AG09319 (cell line): ENCODE measurements at regions not wholly inside any gene's neighbourhood (a gene's known extent, or its start where the extent isn't known, plus 50 kb on each side); places are given as distances from the start of the nearest gene placed in this dataset.

Experiments used
- DNase-seq: peaks from one replicate; pipeline ENCODE4 v3.0.0-alpha.2; 2010; ENCODE audit warnings: low read depth; ENCODE audit errors: extremely low read depth
- CTCF ChIP-seq: IDR thresholded peaks from 2 replicates; pipeline ENCODE4 v1.5.1; 2011; ENCODE audit warnings: low read depth, mild to moderate bottlenecking, inconsistent platforms, low read length, moderate library complexity

- TF ChIP-seq CTCF = no peak
- no peak for DNase-seq
Measured at GRCh38 chr2:136363900-136364299, 246.0 kb upstream of the CXCR4 start.

GRCh38 chr2:136363470-136363869, 245.5 kb upstream of the CXCR4 start:
- DNase-seq = no peak
- no peak for TF ChIP-seq CTCF

- TF ChIP-seq CTCF = no peak
- no peak for DNase-seq
Measured at GRCh38 chr2:136362676-136363390, 244.9 kb upstream of the CXCR4 start.

GRCh38 chr2:136361521-136361920, 243.6 kb upstream of the CXCR4 start:
- no peak for TF ChIP-seq CTCF
- DNase-seq = no peak

- DNase-seq = no peak
- TF ChIP-seq CTCF = no peak
Measured at GRCh38 chr2:136360790-136361189, 242.8 kb upstream of the CXCR4 start.

- no peak for TF ChIP-seq CTCF
Measured at GRCh38 chr2:136359121-136359965, 241.4 kb upstream of the CXCR4 start.

GRCh38 chr2:136358576-136358975, 240.6 kb upstream of the CXCR4 start:
- TF ChIP-seq CTCF = no peak

More at GRCh38 chr2:136359121-136359965, 241.4 kb upstream of the CXCR4 start:
- DNase-seq = no peak

More at GRCh38 chr2:136358576-136358975, 240.6 kb upstream of the CXCR4 start:
- no peak for DNase-seq
